ENCODE measurements at regions not wholly inside any gene's neighbourhood (a gene's known extent, or its start where the extent isn't known, plus 50 kb on each side); places are given as distances from the start of the nearest gene placed in this dataset.

DNA sequence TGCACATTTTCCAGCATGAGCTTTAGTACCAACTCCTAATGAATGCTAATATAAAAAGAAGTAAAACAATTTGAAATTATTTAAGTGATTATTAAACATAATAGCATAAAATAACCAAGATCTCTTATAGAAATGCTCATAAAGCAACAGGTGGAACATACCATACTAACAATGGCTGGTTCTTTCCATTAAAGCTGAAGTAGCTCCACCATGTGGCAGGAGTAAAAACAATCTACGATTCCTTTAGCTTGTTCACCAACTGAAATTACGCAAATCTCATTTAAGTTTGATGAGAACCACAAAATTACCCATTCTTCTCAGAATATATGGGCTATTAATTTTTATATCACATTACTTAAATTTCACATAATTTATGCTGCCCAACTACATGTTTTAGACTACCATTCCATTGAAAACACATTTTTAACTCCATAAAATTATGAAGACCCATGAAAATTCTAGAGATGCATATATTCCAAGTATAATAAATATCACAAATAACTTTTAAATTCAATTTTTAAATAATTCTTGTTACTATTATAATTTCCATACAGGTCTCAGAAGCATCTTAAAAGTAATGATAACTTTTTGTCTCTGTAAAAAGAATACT is 213.6 kb downstream of the DAD1 start:
- ChIA-PET CTCF (interaction anchor here (0.6 to 2.7 kb wide), 13 partner anchors 9 to 212 kb away, joined by 3 to 21 read pairs (median 4); no protein-coding TSS in a partner anchor), POLR2A (ENCODE audit: unreplicated experiment) (no interaction called here)
- no peaks in the 10 kb centered on the region for H4K20me1 ChIP-seq (ENCODE audit: insufficient read depth, low read length)
- no peaks in the 10 kb centered on the region for H3K9me1 ChIP-seq (ENCODE audit: insufficient read depth, low read length)
- H3K4me2 ChIP-seq (ENCODE audit: low read depth, low read length): no peak overlapping the region
- H3K4me1 ChIP-seq (ENCODE audit: control insufficient read depth, insufficient read depth, low read length): no peaks in the 10 kb centered on the region
- H2AK9ac ChIP-seq (replicated peaks; ENCODE audit: low read depth, low read length, poor library complexity): no peak overlapping the region
- H2BK120ac ChIP-seq (ENCODE audit: low read depth, low read length): no peak overlapping the region
- DNase-seq: peak; percentile 68
- intact Hi-C loops (cut with micrococcal nuclease) (loop anchor here (1.0 to 2.0 kb wide), 3 partner anchors 55 to 213 kb away; no protein-coding TSS in a partner anchor), in situ Hi-C loops (cut with MboI; ENCODE audit: low sequenced_read_pairs) (loop anchor here (10.0 to 25.0 kb wide), 3 partner anchors 171 to 487 kb away; partner anchors contain the start of gene LRP10), dilution Hi-C loops (cut with HindIII; ENCODE audit: low sequenced_read_pairs, unreplicated experiment) (no loop called here)
- H3K9ac ChIP-seq (ENCODE audit: low read depth, low read length): no peak overlapping the region
- H3K9me3 ChIP-seq (ENCODE audit: control insufficient read depth, insufficient read depth, low read length): no peaks in the 10 kb centered on the region
- H3K27me3 ChIP-seq (ENCODE audit: control insufficient read depth, insufficient read depth, low read length): peaks cover 24% of the 10 kb centered on the region
- H3K14ac ChIP-seq (replicated peaks; ENCODE audit: low read depth, low read length): no peak overlapping the region
- BruUV-seq (replicated peaks): no TSS peak
- TF ChIP-seq, protein P1, sequence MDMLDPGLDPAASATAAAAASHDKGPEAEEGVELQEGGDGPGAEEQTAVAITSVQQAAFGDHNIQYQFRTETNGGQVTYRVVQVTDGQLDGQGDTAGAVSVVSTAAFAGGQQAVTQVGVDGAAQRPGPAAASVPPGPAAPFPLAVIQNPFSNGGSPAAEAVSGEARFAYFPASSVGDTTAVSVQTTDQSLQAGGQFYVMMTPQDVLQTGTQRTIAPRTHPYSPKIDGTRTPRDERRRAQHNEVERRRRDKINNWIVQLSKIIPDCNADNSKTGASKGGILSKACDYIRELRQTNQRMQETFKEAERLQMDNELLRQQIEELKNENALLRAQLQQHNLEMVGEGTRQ (IDR thresholded peaks at IDR 0.05; ENCODE audit: low read depth, low read length): no peak
- TF ChIP-seq MXI1 (IDR thresholded peaks at IDR 0.05; ENCODE audit: borderline replicate concordance, low read depth, low read length) (no peak), FOS (IDR thresholded peaks at IDR 0.05; ENCODE audit: low read depth, low read length) (no peak), MAFK (IDR thresholded peaks at IDR 0.05; ENCODE audit: low read depth, low read length) (no peak), CEBPB (IDR thresholded peaks at IDR 0.05; ENCODE audit: low read depth, low read length) (no peak), POLR2A (IDR thresholded peaks at IDR 0.05; ENCODE audit: low read depth, low read length) (no peak), CHD1 (IDR thresholded peaks at IDR 0.05; ENCODE audit: low read depth, low read length) (no peak), RAD21 (IDR thresholded peaks at IDR 0.05; ENCODE audit: low read length) (peak; percentile 70), NFE2L2 (IDR thresholded peaks at IDR 0.05; ENCODE audit: low read depth, low read length) (no peak), BHLHE40 (IDR thresholded peaks at IDR 0.05; ENCODE audit: low read depth, low read length) (no peak), SMC3 (IDR thresholded peaks at IDR 0.05; ENCODE audit: low read depth, low read length) (peak; percentile 83), RFX5 (IDR thresholded peaks at IDR 0.05; ENCODE audit: low read depth, low read length) (no peak)
- TF ChIP-seq, protein P2, sequence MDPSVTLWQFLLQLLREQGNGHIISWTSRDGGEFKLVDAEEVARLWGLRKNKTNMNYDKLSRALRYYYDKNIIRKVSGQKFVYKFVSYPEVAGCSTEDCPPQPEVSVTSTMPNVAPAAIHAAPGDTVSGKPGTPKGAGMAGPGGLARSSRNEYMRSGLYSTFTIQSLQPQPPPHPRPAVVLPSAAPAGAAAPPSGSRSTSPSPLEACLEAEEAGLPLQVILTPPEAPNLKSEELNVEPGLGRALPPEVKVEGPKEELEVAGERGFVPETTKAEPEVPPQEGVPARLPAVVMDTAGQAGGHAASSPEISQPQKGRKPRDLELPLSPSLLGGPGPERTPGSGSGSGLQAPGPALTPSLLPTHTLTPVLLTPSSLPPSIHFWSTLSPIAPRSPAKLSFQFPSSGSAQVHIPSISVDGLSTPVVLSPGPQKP (IDR thresholded peaks at IDR 0.05; ENCODE audit: borderline replicate concordance, low read depth, low read length): no peak
- TF ChIP-seq, protein P3, sequence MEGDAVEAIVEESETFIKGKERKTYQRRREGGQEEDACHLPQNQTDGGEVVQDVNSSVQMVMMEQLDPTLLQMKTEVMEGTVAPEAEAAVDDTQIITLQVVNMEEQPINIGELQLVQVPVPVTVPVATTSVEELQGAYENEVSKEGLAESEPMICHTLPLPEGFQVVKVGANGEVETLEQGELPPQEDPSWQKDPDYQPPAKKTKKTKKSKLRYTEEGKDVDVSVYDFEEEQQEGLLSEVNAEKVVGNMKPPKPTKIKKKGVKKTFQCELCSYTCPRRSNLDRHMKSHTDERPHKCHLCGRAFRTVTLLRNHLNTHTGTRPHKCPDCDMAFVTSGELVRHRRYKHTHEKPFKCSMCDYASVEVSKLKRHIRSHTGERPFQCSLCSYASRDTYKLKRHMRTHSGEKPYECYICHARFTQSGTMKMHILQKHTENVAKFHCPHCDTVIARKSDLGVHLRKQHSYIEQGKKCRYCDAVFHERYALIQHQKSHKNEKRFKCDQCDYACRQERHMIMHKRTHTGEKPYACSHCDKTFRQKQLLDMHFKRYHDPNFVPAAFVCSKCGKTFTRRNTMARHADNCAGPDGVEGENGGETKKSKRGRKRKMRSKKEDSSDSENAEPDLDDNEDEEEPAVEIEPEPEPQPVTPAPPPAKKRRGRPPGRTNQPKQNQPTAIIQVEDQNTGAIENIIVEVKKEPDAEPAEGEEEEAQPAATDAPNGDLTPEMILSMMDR (conservative IDR thresholded peaks at IDR 0.05; ENCODE audit: low read depth, low read length): peak; percentile 79
- ATAC-seq (ENCODE audit: low read depth): no peak; the same call in 1 of the 2 replicates
- no peak overlapping the region for H2AFZ ChIP-seq (replicated peaks; ENCODE audit: low read length, poor library complexity)
- no peak overlapping the region for H3K4me3 ChIP-seq (ENCODE audit: insufficient read depth, low read depth, low read length)
- no peak overlapping the region for H2BK5ac ChIP-seq (ENCODE audit: low read depth, low read length, poor library complexity, severe bottlenecking)
- no peak overlapping the region for H2BK15ac ChIP-seq (ENCODE audit: low read depth, low read length)
- H2BK20ac ChIP-seq (ENCODE audit: low read depth, low read length): no peak overlapping the region
- H4K5ac ChIP-seq (ENCODE audit: low read depth, low read length): no peak overlapping the region
- no peak overlapping the region for H3K56ac ChIP-seq (ENCODE audit: extremely low read depth, insufficient read depth, low read length)
- H3K79me1 ChIP-seq (ENCODE audit: low read depth in 1 of 2, low read length in 2 of 2): no peaks in the 10 kb centered on the region
- H3K36me3 ChIP-seq (ENCODE audit: control insufficient read depth, insufficient read depth, low read length): no peaks in the 10 kb centered on the region
- H2AK5ac ChIP-seq (ENCODE audit: low read depth, low read length): no peak overlapping the region
- H4K8ac ChIP-seq (ENCODE audit: low read depth in 2 of 2, low read length in 2 of 2): no peak overlapping the region
- H4K91ac ChIP-seq (ENCODE audit: insufficient read depth, low read depth, low read length): no peak overlapping the region
- H3K27ac ChIP-seq (ENCODE audit: insufficient read depth, low read length): no peak overlapping the region
- H3K23ac ChIP-seq (ENCODE audit: low read depth, low read length): no peak overlapping the region
- H3K18ac ChIP-seq (ENCODE audit: low read depth, low read length): no peak overlapping the region
- no CpG with 5 or more reads among the region's 2 CpGs for WGBS, 2 experiments (ENCODE audit: extremely low coverage in 2 of 2, insufficient read length in 1 of 2)
- H3K4ac ChIP-seq (ENCODE audit: low read depth, low read length): no peak overlapping the region

All from IMR-90 (cell line).